ENCODE measurements at regions not wholly inside any gene's neighbourhood (a gene's known extent, or its start where the extent isn't known, plus 50 kb on each side); places are given as distances from the start of the nearest gene placed in this dataset.

GRCh38 chr7:88500131-88500530 lies 193.4 kb upstream of the STEAP4 start:
- peak; percentile 26 for DNase-seq (ENCODE audit: low spot score)

GRCh38 chr7:88495881-88496725 lies 189.4 kb upstream of the STEAP4 start:
- no peak for DNase-seq (ENCODE audit: low spot score)

- no peak for DNase-seq (ENCODE audit: low spot score)
These were observed 185.5 kb upstream of the STEAP4 start for GRCh38 chr7:88492153-88492552.

GRCh38 chr7:88490874-88491273 lies 184.2 kb upstream of the STEAP4 start:
- no peak for DNase-seq (ENCODE audit: low spot score)

- no peak for DNase-seq (ENCODE audit: low spot score)
These were observed 183.5 kb upstream of the STEAP4 start for GRCh38 chr7:88490161-88490560.

- no peak for DNase-seq (ENCODE audit: low spot score)
These were observed 179.1 kb upstream of the STEAP4 start for GRCh38 chr7:88485821-88486220.

- DNase-seq (ENCODE audit: low spot score): no peak
These were observed 177.9 kb upstream of the STEAP4 start for GRCh38 chr7:88484551-88484950.

GRCh38 chr7:88480896-88481295 lies 174.2 kb upstream of the STEAP4 start:
- no peak for DNase-seq (ENCODE audit: low spot score)

- DNase-seq (ENCODE audit: low spot score): no peak
These were observed 173.6 kb upstream of the STEAP4 start for GRCh38 chr7:88480271-88480670.

GRCh38 chr7:88477976-88478375 lies 171.3 kb upstream of the STEAP4 start:
- no peak for DNase-seq (ENCODE audit: low spot score)

GRCh38 chr7:88465600-88465999 lies 158.9 kb upstream of the STEAP4 start:
- no peak for DNase-seq (ENCODE audit: low spot score)

- no peak for DNase-seq (ENCODE audit: low spot score)
These were observed 156.1 kb upstream of the STEAP4 start for GRCh38 chr7:88462799-88463198.

GRCh38 chr7:88460650-88461049 lies 154.0 kb upstream of the STEAP4 start:
- DNase-seq (ENCODE audit: low spot score): no peak

GRCh38 chr7:88458946-88459345 lies 152.3 kb upstream of the STEAP4 start:
- DNase-seq (ENCODE audit: low spot score): no peak

GRCh38 chr7:88458279-88458678 lies 151.6 kb upstream of the STEAP4 start:
- no peak for DNase-seq (ENCODE audit: low spot score)

GRCh38 chr7:88457320-88457719 lies 150.6 kb upstream of the STEAP4 start:
- DNase-seq (ENCODE audit: low spot score): no peak

- DNase-seq (ENCODE audit: low spot score): no peak
These were observed 149.8 kb upstream of the STEAP4 start for GRCh38 chr7:88456490-88456889.

- no peak for DNase-seq (ENCODE audit: low spot score)
These were observed 149.0 kb upstream of the STEAP4 start for GRCh38 chr7:88455696-88456095.

GRCh38 chr7:88452646-88453045 lies 146.0 kb upstream of the STEAP4 start:
- no peak for DNase-seq (ENCODE audit: low spot score)

GRCh38 chr7:88450874-88451273 lies 144.2 kb upstream of the STEAP4 start:
- no peak for DNase-seq (ENCODE audit: low spot score)

GRCh38 chr7:88449410-88449809 lies 142.7 kb upstream of the STEAP4 start:
- no peak for DNase-seq (ENCODE audit: low spot score)

- DNase-seq (ENCODE audit: low spot score): no peak
These were observed 135.7 kb upstream of the STEAP4 start for GRCh38 chr7:88442413-88442812.

GRCh38 chr7:88437132-88437531 lies 130.4 kb upstream of the STEAP4 start:
- no peak for DNase-seq (ENCODE audit: low spot score)

- DNase-seq (ENCODE audit: low spot score): no peak
These were observed 125.6 kb upstream of the STEAP4 start for GRCh38 chr7:88432301-88432700.
